GM23248 (cell line): ENCODE measurements at regions not wholly inside any gene's neighbourhood (a gene's known extent, or its start where the extent isn't known, plus 50 kb on each side); places are given as distances from the start of the nearest gene placed in this dataset.

ENCODE experiments used
- DNase-seq: peaks from one replicate; pipeline ENCODE4 v3.0.0-alpha.2; 2015
- H2AFZ ChIP-seq: fragments of 200-600 bp; sonication (generic); 2 replicates; pipeline ENCODE4 v1.6.1; 2016; ENCODE audit warnings: antibody characterized with exemption
- H3F3A ChIP-seq: fragments of 200-600 bp; sonication (generic); 2 replicates; pipeline ENCODE4 v1.6.1; 2016; ENCODE audit warnings: mild to moderate bottlenecking, antibody characterized with exemption, mixed run types; ENCODE audit not compliant: insufficient read depth
- H3K27ac ChIP-seq: fragments of 200-600 bp; sonication (generic); 2 replicates; pipeline ENCODE4 v1.5.1; 2016; ENCODE audit warnings: mild to moderate bottlenecking
- H3K27me3 ChIP-seq: fragments of 200-600 bp; sonication (generic); replicated peaks from 2 replicates; pipeline ENCODE4 v1.6.1; 2016; ENCODE audit warnings: mild to moderate bottlenecking; ENCODE audit not compliant: insufficient read depth
- H3K36me3 ChIP-seq: fragments of 200-600 bp; sonication (generic); 2 replicates; pipeline ENCODE4 v1.6.1; 2016; ENCODE audit warnings: low read depth, mild to moderate bottlenecking
- H3K4me1 ChIP-seq: fragments of 200-600 bp; sonication (generic); 2 replicates; pipeline ENCODE4 v1.6.1; 2016; ENCODE audit warnings: mild to moderate bottlenecking; ENCODE audit not compliant: insufficient read depth
- H3K4me2 ChIP-seq: fragments of 200-600 bp; sonication (generic); one replicate; pipeline ENCODE4 v1.6.1; 2016; ENCODE audit warnings: mild to moderate bottlenecking; ENCODE audit not compliant: unreplicated experiment
- H3K4me3 ChIP-seq: fragments of 200-600 bp; sonication (generic); 2 replicates; pipeline ENCODE4 v1.5.1; 2016; ENCODE audit warnings: mild to moderate bottlenecking
- H3K79me2 ChIP-seq: fragments of 200-600 bp; sonication (generic); 2 replicates; pipeline ENCODE4 v1.6.1; 2016; ENCODE audit warnings: mild to moderate bottlenecking; ENCODE audit not compliant: insufficient read depth
- H3K9ac ChIP-seq: fragments of 200-600 bp; sonication (generic); 2 replicates; pipeline ENCODE4 v1.6.1; 2016; ENCODE audit warnings: mild to moderate bottlenecking
- H3K9me2 ChIP-seq: fragments of 200-600 bp; sonication (generic); 2 replicates; pipeline ENCODE4 v1.6.1; 2016; ENCODE audit warnings: mixed run types, mild to moderate bottlenecking, moderate library complexity; ENCODE audit not compliant: insufficient read depth
- H3K9me3 ChIP-seq: fragments of 200-600 bp; sonication (generic); one replicate; pipeline ENCODE4 v1.6.1; 2017; ENCODE audit warnings: low read depth
- H4K20me1 ChIP-seq: fragments of 200-600 bp; sonication (generic); 2 replicates; pipeline ENCODE4 v1.6.0; 2016; ENCODE audit not compliant: insufficient read depth
- EZH2 ChIP-seq: fragments of 200-600 bp; sonication (generic); IDR thresholded peaks from 2 replicates; pipeline ENCODE4 v1.6.1; 2018; ENCODE audit warnings: antibody characterized with exemption, mild to moderate bottlenecking; ENCODE audit not compliant: insufficient read depth, poor library complexity, severe bottlenecking
- EZH2phosphoT487 ChIP-seq: fragments of 200-600 bp; sonication (generic); IDR thresholded peaks from 2 replicates; pipeline ENCODE4 v1.6.1; 2018; ENCODE audit warnings: antibody characterized with exemption, moderate library complexity, mild to moderate bottlenecking, low read depth; ENCODE audit not compliant: insufficient read depth
- WGBS, 2 experiments: methylation state at CpG; one replicate each; pipeline ENCODE4 v1.1.6; 2015 to 2017; ENCODE audit warnings: low lambda C conversion rate in 2 of 2, low coverage in 1 of 2; ENCODE audit errors: missing lambda C conversion rate in 2 of 2; 5-methylcytosine and 5-hydroxymethylcytosine counted together
- in situ Hi-C: fragments of 300-500 bp; cut with MboI; formaldehyde crosslinking; loops from 2 replicates; pipeline ENCODE4 v1.15.0; 2020

DNA sequence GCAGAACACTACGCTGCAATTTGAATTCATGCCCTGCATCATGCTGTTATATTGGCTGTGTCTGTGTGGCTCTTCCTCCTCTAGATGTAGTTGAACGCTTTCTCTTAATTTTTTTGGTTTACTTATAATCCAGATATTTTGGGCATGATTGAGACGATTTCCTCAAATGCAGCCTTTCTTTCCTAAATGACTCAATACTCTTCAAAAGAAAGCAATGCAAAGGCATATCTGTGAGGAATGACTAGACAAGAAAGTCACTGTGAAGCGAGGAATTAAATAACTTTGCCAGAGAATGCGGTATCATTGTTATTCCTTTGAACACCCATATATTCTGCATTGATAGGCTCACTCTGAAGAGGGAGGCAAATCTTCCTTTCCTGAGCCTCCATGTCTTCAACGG is 152.8 kb downstream of the YIPF5 start:
- no peaks in the 10 kb centered on the region for H3K36me3 ChIP-seq
- H3K9ac ChIP-seq = no peak overlapping the region
- H3K79me2 ChIP-seq = no peaks in the 10 kb centered on the region
- no peaks in the 10 kb centered on the region for H4K20me1 ChIP-seq
- no peak for TF ChIP-seq EZH2phosphoT487
- TF ChIP-seq EZH2 = no peak
- DNase-seq = peak; percentile 34
- peaks cover 11% of the 10 kb centered on the region for H3K4me1 ChIP-seq
- no peaks in the 10 kb centered on the region for H3K9me3 ChIP-seq
- H3K4me3 ChIP-seq = no peak overlapping the region
- no peak overlapping the region for H3K4me2 ChIP-seq
- no peaks in the 10 kb centered on the region for H3K27me3 ChIP-seq
- no peak overlapping the region for H2AFZ ChIP-seq
- H3F3A ChIP-seq = no peaks in the 10 kb centered on the region
- H3K9me2 ChIP-seq = no peaks in the 10 kb centered on the region
- WGBS, 2 experiments = 87 to 90% methylated on average over 6 of the region's 6 CpGs
- in situ Hi-C loops = no loop called here
- H3K27ac ChIP-seq = no peak overlapping the region

DNA sequence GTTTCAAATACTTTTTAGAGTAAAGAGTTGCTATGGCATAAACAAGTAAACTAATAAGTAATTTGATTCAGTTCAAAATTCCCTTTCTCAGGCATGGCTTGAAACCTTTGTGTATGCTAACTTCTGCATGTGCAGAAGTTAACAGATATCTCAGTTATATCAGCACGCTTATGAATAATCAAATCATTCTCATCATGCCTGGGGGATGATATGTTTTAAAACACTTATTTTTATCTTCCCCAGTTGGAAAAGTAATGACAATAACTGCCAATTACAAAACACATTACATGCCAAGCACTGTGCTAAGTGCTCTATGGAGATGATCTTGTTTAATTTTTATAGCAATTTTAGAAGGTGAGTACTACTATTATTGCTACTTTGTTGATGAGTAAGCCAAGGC is 146.4 kb downstream of the YIPF5 start:
- WGBS, 2 experiments = 88 to 94% methylated on average over 1 of the region's 1 CpG
- Histone ChIP-seq H3K9me2 (no peaks in the 10 kb centered on the region), H3K9me3 (no peaks in the 10 kb centered on the region), H3K4me3 (no peak overlapping the region), H3K27me3 (no peaks in the 10 kb centered on the region), H3K9ac (no peak overlapping the region), H3F3A (peaks cover 35% of the 10 kb centered on the region), H3K79me2 (no peaks in the 10 kb centered on the region), H3K4me1 (peaks cover 26% of the 10 kb centered on the region), H3K27ac (no peak overlapping the region), H2AFZ (no peak overlapping the region), H3K4me2 (no peak overlapping the region), H4K20me1 (no peaks in the 10 kb centered on the region), H3K36me3 (no peaks in the 10 kb centered on the region)
- TF ChIP-seq EZH2 (no peak), EZH2phosphoT487 (no peak)
- no peak for DNase-seq
- in situ Hi-C loops = no loop called here

DNA sequence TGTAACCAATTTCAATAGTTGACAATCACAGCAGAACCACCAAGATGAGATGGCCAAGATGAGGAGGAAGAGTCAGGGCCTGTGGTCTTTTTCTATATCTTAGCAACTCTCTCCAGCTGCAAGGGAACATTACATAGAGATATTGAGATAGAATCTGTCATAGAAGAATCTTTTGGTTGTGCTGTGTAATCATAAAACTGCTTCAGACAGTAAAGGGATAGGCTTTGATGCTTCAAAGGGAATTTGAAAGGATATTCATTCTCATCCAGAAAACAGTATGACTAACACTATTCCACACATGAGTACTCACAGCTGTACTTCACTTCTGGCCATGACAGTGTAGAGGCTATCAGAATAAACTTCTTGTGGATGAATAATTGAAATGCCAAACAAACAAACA is 145.9 kb downstream of the YIPF5 start:
- Histone ChIP-seq H3K9ac (no peak overlapping the region), H2AFZ (no peak overlapping the region), H3K4me3 (no peak overlapping the region), H3K9me3 (no peaks in the 10 kb centered on the region), H3K27ac (no peak overlapping the region), H3K79me2 (no peaks in the 10 kb centered on the region), H3K4me1 (peaks cover 30% of the 10 kb centered on the region), H3K9me2 (no peaks in the 10 kb centered on the region), H3K4me2 (no peak overlapping the region), H3K36me3 (no peaks in the 10 kb centered on the region), H4K20me1 (no peaks in the 10 kb centered on the region), H3K27me3 (no peaks in the 10 kb centered on the region), H3F3A (peaks cover 35% of the 10 kb centered on the region)
- in situ Hi-C loops = no loop called here
- peak; percentile 58 for DNase-seq
- TF ChIP-seq EZH2 (no peak), EZH2phosphoT487 (no peak)

DNA sequence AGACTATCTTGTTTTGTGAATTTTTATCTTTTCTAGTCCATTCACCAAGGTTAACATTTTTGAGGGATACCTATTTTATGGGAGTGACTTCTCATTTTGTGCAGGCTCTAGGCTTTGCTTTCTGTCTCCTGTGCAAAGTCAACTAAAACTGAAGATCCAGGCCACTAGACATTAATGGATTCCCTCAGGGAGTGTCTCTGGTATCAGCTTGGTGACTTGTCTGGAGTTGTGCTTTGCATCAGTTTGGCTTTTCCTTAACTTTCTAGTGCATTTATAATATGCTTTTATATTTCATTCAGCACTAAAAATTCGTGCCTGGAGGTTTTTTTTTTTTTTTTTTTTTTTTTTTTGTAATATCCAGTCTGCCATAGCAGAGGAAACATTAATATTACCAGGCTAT is 144.2 kb downstream of the YIPF5 start:
- no peak for DNase-seq
- in situ Hi-C loops = no loop called here
- peaks cover 35% of the 10 kb centered on the region for H3F3A ChIP-seq
- H3K27ac ChIP-seq = no peak overlapping the region
- H3K9me2 ChIP-seq = no peaks in the 10 kb centered on the region
- WGBS, 2 experiments = 71 to 96% methylated on average over 1 of the region's 1 CpG
- H3K36me3 ChIP-seq = no peaks in the 10 kb centered on the region
- H2AFZ ChIP-seq = no peak overlapping the region
- TF ChIP-seq EZH2phosphoT487 (no peak), EZH2 (no peak)
- H3K27me3 ChIP-seq = no peaks in the 10 kb centered on the region
- no peak overlapping the region for H3K4me2 ChIP-seq
- H3K4me3 ChIP-seq = no peak overlapping the region
- H3K79me2 ChIP-seq = no peaks in the 10 kb centered on the region
- no peaks in the 10 kb centered on the region for H3K9me3 ChIP-seq
- H3K9ac ChIP-seq = no peak overlapping the region
- H3K4me1 ChIP-seq = peaks cover 30% of the 10 kb centered on the region
- H4K20me1 ChIP-seq = no peaks in the 10 kb centered on the region

DNA sequence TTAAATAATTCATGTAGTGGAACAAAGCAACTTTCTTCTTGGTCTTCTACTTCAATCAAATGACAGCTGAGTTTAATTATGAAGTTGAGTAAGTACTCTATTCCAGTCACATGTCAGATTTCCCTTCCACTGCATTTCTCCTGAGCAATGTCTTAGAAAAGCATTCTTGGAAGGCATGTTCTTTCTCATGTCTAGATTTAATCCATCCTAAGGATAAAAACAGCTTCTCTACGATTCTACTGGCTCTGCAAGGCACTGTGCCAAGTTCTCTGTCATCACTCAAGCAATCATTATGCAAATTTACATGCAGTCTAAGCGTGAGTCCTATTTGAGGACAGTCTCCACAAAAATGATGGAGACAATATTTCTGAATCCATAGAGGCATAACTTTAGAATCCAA is 142.4 kb downstream of the YIPF5 start:
- Histone ChIP-seq H3K27me3 (no peaks in the 10 kb centered on the region), H3K36me3 (no peaks in the 10 kb centered on the region), H3K9ac (peak overlapping the region; percentile 72), H2AFZ (peak overlapping the region; percentile 77), H3K4me1 (peaks cover 30% of the 10 kb centered on the region), H3K4me2 (peak overlapping the region; percentile 91), H3F3A (peaks cover 35% of the 10 kb centered on the region), H3K4me3 (peak overlapping the region; percentile 62), H3K9me2 (no peaks in the 10 kb centered on the region), H3K9me3 (no peaks in the 10 kb centered on the region), H4K20me1 (no peaks in the 10 kb centered on the region), H3K79me2 (no peaks in the 10 kb centered on the region), H3K27ac (peak overlapping the region; percentile 92)
- WGBS, 2 experiments = 0 to 2% methylated on average over 2 of the region's 2 CpGs
- TF ChIP-seq EZH2phosphoT487 = no peak
- no peak for TF ChIP-seq EZH2
- peak; percentile 73 for DNase-seq
- in situ Hi-C loops = no loop called here
